Right renal pelvis (tissue), 4 donors: ENCODE measurements at regions not wholly inside any gene's neighbourhood (a gene's known extent, or its start where the extent isn't known, plus 50 kb on each side); places are given as distances from the start of the nearest gene placed in this dataset.

Experiments used
- DNase-seq, 4 donors: peaks; one replicate each; pipeline ENCODE4 v3.0.0-alpha.2; 2013; ENCODE audit warnings: low read depth in 4 of 4, low spot score in 3 of 4, missing footprints in 1 of 4

DNA sequence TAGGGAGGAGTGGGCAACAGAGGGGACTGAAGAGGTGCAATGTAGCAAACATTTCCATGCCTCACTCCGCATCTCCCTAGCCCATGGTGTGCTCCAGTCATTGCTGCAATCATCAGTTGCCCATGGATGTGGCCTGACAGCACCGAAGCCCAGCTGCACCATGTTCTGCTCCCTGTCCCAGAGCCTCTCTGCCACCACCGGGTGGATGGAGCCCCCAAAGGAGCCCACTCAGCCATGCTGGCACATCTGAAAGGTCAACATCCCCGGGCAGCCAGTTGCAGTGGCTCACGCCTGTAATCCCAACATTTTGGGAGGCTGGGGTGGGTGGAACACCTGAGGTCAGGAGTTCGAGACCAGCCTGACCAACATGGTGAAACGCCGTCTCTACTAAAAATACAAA lies 336.4 kb upstream of the ZMIZ1 start:
- DNase-seq, result no peak

DNA sequence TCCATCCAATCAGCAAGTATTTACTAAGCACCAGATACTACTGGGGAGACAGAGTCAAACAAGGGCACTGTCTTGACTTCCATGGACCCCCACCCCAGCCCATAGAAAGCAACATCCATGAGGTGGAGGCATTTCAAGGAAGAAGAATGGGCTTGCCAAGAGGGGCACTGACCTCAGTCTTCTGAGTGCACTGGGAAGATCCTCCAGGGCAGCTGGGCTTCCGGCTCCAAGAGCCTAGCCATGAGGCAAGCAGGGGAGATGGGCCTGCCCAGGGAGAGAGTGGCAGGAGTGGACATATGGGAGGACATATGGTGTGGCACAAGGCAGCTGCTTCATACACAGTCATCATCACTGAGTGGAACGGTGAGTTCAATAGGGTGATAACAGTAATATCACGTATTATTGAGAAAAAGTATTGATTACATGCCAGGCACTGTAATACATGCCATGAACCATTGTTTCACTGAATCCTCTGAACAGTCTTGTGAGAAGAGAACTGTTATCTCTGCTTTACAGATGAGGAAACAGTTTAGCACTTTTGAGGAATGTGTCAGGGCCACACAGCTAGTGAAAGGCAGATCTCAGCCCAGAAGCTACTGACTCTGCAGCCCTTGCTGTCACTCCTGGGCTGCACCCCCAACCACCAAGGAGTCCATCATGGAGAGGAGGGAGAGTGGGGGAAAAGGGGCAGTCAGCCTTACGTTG lies 331.7 kb upstream of the ZMIZ1 start:
- no peak for DNase-seq

DNA sequence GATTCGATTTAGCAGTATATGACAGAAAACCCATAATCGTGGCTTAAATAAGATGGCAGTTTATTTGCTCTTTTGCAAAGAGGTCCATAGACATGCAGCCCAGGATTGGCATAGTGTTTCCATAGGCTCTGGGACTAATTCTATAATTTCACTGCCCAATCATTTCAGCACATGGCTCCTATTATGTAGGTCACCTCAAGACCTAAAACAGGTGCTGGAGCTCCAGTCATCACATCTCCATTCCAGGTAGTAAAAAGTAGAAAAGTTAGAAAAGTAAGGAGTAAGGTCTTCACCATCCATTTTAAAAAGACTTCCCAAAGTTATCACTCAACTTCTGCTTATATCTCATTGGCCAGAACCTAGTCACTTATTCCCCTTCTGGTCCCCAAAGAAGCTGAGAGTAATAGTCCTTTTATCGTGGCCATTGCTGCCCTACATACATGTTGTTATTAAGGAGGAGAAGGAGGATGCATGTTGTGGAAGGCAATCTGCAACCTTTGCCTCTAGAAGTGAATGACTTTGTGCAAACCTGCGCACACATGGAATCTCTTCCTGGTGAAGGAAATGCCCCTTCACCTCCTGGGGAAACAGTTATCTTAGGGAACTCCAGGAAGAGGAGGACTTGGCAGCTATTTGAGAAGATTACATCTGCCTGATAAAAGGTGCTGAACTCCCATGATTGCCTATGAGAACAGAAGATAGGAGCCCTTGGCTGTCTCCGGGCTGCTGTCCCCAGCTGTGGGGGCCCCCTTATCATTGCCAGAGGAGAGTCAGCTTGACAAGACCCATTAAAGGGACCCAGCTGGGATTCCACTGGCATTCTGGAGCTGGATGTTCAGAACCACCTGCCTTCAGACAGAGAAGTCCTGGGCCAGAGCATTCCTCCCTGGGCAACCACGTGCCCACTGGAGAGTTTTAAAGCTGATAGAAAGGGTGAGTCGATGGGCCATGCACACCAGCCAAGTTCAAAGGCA lies 330.6 kb upstream of the ZMIZ1 start:
- no peak for DNase-seq

DNA sequence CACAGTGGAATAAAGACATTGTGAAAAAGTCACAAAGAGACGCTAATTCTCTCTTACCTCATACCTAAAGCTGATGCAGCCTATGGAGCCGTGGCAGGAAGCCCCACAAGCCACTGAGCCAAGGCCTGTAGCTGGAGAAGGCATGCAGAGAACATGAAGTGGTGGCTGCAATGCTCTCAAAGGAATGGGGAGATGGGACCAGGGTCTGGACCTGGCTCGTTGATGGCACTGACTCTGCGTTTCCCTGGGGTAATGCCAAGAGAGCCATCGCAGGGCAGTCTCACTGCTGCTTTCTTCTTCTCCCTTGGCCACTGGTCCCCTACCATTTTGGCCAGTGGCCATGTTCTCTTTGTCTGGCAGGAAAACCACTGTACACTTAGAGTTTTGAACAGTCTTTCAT lies 329.9 kb upstream of the ZMIZ1 start:
- DNase-seq, result no peak

DNA sequence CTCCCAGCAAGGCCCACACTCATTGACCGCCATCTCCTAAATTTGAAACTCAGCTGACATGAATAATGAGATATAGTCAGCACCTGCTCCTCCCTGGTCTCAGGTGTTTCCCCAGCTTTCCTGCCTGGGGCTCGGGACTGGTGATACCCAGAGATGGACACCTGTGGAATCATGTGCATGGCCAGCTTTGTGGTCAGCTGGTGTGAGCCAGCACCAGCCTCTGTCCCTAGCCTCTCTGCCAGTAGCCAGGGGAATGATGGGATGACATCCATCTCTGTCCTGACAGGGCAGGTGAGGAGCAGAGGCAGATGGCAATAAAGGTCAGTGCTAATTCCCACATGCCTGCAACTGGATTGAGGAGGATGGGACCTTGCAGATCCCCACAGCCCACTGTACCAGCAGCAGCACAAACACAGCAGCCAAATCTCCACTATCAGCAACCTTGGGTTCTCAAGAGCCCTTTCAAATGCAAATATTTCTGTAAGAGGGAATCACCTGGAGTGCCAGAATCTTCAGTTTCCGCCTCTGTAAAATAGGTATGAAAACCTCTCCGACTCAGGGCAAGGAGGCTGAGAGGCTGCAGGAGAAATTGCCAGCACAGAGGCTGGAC lies 329.2 kb upstream of the ZMIZ1 start:
- no peak for DNase-seq

DNA sequence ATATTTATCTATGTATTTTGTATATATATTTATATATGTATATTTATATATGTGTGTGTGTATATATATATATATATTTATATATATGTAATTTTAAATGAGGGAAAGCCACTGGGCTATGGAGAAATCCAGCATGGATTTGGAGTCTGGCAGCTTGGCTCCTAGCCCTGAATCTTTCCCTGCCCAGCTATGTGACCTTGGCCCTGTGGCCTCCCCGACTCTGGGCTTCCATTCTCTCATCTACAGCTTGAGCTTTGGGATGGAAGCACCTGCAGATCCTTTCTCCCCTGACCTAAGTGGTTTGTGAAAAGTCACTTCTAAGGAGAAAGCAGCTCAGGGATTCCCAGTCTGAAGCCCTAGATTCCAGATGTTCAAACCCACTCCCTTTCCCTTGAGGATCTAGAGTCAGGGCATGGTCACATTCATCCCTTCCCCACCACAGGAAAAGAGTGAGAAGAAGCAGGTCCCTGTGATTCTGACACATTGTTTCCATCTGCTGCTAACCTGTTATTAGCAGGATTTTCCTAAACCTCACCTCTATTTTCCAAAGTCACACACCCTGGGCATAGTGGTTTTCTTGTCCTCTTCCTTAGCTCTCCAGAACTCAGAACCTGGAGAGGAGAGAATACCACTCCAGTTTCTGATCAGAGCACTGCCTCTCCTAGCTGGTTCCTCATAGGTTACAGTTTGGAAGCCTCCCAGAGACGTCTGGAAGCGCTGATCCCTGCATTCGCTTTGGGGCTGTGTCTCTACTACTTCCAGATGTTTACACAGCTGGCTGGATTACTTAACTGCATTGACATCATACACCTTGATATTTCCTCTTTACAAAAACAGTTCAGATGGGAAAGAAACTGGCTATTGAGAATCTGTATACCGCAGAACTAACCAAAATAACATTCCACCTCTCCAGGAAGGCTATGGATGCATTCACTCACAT lies 327.5 kb upstream of the ZMIZ1 start:
- DNase-seq, result no peak

DNA sequence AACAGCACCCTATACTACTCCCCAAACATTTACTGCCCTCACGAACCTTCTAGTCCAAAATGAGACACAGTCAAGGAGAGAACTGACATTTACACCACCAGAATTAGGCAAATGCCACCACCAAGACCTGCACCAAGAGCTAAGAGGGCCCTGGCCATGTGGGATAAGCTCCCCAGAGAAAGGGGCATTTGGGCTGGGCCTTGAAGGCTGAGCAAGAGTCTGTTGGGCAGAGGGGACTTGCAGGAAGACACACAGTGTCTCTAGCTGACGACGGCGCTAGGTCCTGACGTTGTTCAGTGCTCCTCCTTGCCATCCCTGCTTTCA lies 326.4 kb upstream of the ZMIZ1 start:
- DNase-seq, result no peak

DNA sequence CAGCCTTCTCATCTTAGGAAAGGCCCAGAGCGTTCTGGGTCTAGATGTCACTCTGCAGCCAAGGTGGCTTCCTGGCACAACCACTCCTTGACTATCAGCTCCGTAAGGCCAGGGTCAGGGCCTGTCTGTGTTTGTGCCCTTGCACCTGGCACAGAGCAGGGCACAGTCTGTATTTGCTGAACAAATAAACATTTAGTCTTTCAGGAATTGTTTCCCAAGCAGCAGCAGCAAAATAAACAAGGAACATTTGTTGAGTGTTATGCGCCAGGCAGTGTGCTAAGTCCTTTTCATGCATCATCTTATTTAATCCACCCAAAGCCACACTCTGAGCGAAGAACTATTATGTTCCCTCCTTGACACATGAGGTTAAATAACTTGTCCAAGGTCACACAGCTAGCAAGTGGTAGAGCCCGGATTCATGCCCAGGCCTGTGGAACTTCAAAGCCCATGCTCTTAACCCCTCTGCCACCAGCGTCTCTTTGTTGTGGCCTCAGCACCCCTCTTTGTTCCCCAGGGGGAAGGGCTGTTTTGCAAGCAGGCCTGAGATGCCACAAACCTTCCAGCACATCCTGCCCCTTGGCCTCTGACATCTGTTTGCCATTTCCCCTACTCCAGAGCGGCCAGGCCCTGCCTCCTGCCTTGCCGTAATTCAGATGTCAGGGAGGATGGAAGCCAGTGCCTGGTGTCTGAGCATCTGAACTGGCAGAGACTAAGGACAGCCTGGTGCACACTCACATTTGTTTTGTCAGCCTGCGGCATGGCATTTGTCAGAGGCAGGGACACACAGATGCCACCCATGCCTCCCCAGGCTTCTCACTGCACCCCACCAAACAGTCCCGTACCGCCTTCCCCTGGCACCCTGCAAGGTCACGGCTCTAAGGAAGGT lies 325.8 kb upstream of the ZMIZ1 start:
- no peak for DNase-seq

DNA sequence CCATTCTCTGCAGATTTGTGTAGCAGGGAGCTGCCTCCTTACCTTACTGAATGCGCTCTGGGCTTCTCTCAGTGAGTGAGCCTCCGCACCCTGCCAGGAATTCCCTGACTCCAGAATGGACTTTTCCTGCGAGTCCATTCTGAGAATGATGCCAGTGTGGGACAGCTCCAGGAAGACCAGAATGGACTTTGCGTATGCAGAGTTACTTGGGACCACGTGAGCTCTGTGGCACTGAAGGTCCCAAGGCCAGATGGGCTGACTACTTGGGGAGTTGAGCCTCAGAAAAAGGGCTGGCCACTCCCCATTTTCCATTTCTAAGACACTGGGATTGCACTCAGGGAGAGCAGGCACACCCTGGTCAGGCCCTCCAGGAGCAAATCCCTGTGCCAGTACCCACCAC lies 324.7 kb upstream of the ZMIZ1 start:
- DNase-seq, result no peak

DNA sequence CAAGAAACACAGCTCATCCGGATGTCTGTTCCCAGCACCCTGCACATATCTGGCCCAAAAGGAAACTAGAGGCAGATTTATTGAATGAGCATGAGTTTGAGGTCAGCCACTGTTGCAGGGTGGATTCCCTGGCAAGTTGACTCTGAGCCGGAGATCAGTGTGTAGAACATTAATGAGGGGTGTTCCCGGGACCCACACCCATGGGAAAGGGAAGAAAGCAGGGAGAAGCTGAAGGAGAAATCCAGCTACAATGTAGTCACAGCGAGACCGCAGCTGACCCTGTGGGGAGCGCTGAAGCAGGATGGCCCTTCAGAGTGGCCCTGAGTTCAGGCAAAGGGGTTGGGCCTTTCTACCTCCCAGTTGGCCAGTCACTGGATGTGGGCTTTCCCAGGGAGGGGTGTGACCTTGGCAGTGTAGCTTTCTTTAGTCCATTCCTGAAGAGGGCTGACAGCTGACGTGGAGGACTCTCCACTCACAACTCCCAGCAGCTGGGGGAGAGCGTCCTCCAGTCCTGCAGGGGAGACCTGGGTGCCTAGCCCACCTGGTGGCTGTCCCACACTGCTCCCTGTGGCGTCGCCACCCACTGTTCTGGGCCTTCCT lies 324.2 kb upstream of the ZMIZ1 start:
- DNase-seq, result no peak

DNA sequence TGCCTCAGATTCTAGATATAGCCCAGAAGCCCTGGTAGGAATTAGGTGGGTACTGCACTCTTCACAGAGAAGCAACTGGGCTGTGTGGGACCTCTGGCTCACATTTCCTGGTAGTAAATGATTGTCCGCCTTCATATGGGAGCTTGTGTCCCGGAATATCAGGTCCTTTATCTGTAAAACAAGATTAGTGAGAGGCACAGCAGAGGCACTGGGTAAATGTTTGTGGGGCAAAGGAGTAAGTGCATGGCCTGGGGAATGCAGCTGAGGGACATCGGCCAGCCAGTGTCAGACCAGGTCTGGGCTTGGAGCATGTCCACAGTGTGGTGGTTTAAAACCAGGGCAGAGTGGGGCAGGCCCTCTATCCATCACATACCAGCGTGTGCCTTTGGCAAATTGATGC lies 323.3 kb upstream of the ZMIZ1 start:
- DNase-seq, result no peak

DNA sequence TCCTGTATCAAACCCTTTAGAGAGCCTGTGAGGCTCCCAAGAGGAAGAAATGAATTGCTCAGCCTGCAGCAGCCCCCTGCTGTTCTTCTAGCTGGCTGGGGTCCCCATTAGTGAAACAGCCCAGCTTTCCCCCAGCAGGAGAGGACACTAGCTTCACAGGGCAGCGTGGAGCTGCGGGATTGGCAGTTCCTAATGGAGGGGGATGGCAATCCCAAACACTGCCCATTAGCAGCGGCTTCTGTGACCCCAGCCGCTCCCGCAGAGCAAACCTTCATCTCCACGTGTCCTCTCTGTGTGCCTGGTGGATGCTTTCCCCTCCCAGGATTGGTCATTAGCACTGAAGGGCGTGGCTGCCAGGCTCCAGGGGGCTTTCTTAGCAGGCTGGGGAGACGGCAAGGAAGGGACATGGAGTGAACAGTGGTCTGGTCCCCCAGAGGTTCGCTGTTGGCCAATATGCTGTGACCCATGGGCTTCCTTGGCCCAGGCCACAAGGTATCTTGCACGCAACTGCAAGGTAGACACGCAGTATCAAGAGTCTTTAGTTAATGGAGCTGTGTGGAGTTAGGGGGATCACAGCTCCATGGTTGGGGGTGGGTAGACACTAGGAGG lies 322.5 kb upstream of the ZMIZ1 start:
- DNase-seq, result no peak

DNA sequence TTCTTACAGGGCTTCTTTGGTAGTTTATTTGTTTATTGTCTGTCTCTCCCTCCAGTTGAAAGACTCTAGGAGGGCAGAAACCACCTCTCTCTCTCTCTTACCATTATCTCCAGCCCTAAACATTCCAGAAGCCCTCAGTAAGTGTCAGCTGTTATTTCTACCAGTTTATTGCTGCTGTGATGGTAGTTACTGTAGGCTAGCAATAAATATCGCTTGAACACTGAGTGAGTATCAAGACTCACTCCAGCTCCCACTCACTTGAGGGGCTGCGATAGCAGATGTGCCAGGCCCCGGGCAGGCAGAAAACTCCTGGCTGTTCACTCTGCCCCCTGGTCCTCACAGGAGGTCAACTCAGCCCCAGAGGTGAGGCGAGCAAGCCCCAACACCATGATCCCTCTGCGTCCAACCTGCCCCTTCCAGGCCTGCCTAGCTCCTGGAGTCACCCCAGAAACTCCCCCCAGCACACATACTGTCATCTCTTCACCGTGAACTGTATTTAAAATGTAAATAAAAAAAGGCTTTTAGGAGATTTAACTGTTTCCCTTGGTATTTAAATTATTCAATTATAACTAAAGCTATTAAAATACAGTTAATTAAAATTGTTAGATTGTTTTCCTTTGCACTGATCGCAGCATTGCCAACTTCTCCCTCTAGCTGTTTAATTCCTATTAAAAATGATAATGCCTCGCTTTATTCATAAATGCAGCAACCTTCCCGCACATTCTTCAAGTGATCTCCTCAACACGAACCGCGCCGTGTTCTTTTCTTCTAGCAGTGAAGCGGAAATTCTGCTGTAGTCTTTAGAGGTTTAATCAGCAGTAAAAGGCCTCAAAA lies 321.1 kb upstream of the ZMIZ1 start:
- DNase-seq, result no peak

DNA sequence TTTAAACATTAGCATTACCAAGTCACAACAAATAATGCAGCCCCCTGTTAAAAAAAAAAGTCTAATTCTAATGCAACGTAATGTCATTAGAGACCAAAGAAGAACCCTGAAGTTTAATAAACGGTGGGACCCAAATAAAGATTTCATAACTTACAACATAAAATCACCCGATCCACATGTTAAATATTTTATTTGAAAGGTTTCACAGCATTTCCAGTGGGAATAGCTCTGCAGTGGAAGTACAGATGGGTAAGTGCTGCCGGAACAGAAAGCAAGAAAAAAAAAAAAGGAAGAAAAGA lies 320.6 kb upstream of the ZMIZ1 start:
- DNase-seq, result no peak

DNA sequence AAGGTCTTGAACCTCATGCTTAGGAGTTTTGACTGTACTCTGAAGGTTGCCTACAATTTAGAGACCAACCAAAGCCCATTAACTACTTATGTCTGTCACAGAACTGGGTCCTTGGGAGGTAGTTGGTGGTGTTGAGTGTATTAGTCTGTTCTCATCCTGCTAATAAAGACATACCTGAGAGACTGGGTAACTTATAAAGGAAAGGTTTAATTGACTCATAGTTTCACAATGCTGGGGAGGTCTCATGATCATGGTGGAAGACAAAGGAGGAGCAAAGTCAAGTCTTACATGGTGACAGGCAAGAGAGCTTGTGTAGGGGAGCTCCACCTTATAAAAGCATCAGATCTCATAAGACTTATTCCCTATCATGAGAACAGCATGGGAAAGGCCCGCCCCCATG lies 319.6 kb upstream of the ZMIZ1 start:
- DNase-seq, result no peak

DNA sequence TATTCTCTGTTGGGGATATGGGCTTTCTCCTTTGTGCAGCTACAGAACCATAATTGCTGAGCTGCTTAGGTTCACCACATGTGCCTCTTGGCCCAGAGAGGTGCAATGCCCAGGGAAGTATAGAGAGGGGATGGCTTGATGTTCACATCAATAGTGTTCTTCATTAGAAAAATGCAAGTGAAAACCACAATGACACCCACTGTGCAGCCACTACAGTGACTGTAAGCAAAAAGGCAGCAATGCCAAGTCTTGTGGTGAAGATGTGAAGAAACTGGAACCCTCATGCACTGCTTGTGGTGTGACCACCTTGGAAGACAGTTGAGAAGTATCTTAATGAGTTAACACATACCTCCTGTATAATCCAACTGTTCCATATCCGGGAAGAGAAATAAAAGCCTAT lies 318.9 kb upstream of the ZMIZ1 start:
- no peak for DNase-seq

DNA sequence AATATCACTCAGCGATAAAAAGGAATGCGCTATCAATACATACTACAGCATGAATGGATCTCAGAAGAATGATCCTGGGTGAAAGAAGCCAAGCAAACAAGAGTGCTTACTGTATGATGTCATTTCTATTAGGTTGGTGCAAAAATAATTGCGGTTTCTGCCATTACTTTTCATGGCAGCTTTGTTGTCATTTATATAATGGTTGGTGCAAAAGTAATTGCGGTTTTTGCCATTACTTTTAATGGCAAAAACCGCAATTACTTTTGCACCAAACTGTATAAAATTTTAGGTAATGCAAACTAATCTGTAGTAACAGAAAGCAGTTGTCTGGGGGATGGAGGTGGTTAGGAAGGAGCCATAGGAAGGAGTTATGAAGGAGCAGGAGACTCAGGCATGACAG lies 318.3 kb upstream of the ZMIZ1 start:
- no peak for DNase-seq

DNA sequence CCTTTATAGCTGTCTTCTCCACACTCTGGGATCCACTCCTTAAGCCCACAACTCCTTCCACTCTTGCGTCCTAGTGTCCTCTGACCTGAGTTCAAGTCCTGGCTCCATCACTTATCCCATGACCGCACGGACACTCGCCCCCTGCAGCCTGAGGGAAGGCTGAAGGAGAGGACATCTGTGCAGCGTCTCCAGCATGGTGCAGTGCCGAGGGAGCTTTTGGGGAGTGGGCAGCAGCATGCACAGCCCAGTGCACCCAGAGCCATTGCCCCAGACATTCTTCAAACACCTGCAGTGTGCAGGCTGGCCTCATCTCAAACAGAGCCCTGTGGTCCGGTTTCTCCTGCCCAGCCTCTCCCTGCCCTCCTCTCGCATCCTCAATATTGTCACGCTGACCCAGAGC lies 317.1 kb upstream of the ZMIZ1 start:
- DNase-seq, result no peak
